ENCODE measurements at regions not wholly inside any gene's neighbourhood (a gene's known extent, or its start where the extent isn't known, plus 50 kb on each side); places are given as distances from the start of the nearest gene placed in this dataset.
A peak's percentile ranks its signal among the peaks of the same experiment; 100 is the strongest.

- H3K4me3 Mint-ChIP-seq: no peak overlapping the region
- no peak overlapping the region for H3K27ac Mint-ChIP-seq
- H3K27me3 Mint-ChIP-seq: peaks cover 15% of the 10 kb centered on the region
- DNase-seq (no peak), ATAC-seq (no peak)
- no peaks in the 10 kb centered on the region for H3K9me3 Mint-ChIP-seq
- no peaks in the 10 kb centered on the region for H3K4me1 Mint-ChIP-seq
Measured at GRCh38 chr13:34627509-34628208, 314.4 kb upstream of the NBEA start.

GRCh38 chr13:34628209-34628682, 313.8 kb upstream of the NBEA start:
- Mint-ChIP-seq H3K4me1 (no peaks in the 10 kb centered on the region), H3K27me3 (peaks cover 15% of the 10 kb centered on the region), H3K27ac (no peak overlapping the region), H3K9me3 (no peaks in the 10 kb centered on the region), H3K4me3 (no peak overlapping the region)
- no peak for ATAC-seq
- no peak for DNase-seq

- Mint-ChIP-seq H3K4me3 (no peak overlapping the region), H3K27ac (no peak overlapping the region), H3K4me1 (no peaks in the 10 kb centered on the region), H3K9me3 (peaks cover 0 to 11% of the 10 kb centered on the region in 2 donors), H3K27me3 (no peaks in the 10 kb centered on the region)
- ATAC-seq: no peak
- DNase-seq: no peak
Measured at GRCh38 chr13:34634448-34634847, 307.6 kb upstream of the NBEA start.

- Mint-ChIP-seq H3K27me3 (no peaks in the 10 kb centered on the region), H3K9me3 (peaks cover 0 to 11% of the 10 kb centered on the region in 2 donors), H3K4me1 (no peaks in the 10 kb centered on the region), H3K4me3 (no peak overlapping the region), H3K27ac (no peak overlapping the region)
- no peak for ATAC-seq
- no peak for DNase-seq
Measured at GRCh38 chr13:34637138-34637537, 304.9 kb upstream of the NBEA start.

GRCh38 chr13:34637636-34638035, 304.4 kb upstream of the NBEA start:
- H3K4me1 Mint-ChIP-seq: no peaks in the 10 kb centered on the region
- DNase-seq: no peak

GRCh38 chr13:34638897-34639296, 303.2 kb upstream of the NBEA start:
- no peak for DNase-seq
- Mint-ChIP-seq H3K27ac (no peak overlapping the region), H3K4me3 (no peak overlapping the region), H3K9me3 (peaks cover 0 to 11% of the 10 kb centered on the region in 2 donors), H3K27me3 (no peaks in the 10 kb centered on the region), H3K4me1 (no peaks in the 10 kb centered on the region)
- no peak for ATAC-seq

More at GRCh38 chr13:34637636-34638035, 304.4 kb upstream of the NBEA start:
- no peak overlapping the region for H3K4me3 Mint-ChIP-seq
- peaks cover 0 to 11% of the 10 kb centered on the region in 2 donors for H3K9me3 Mint-ChIP-seq
- no peaks in the 10 kb centered on the region for H3K27me3 Mint-ChIP-seq
- no peak for ATAC-seq
- no peak overlapping the region for H3K27ac Mint-ChIP-seq

GRCh38 chr13:34640179-34640992, 301.7 kb upstream of the NBEA start:
- Mint-ChIP-seq H3K27me3 (no peaks in the 10 kb centered on the region), H3K4me1 (no peaks in the 10 kb centered on the region), H3K27ac (no peak overlapping the region), H3K9me3 (peaks cover 0 to 16% of the 10 kb centered on the region in 2 donors), H3K4me3 (no peak overlapping the region)
- no peak for DNase-seq
- no peak for ATAC-seq

- DNase-seq: no peak
- Mint-ChIP-seq H3K27ac (no peak overlapping the region), H3K27me3 (no peaks in the 10 kb centered on the region), H3K4me3 (no peak overlapping the region), H3K9me3 (peaks cover 0 to 16% of the 10 kb centered on the region in 2 donors), H3K4me1 (no peaks in the 10 kb centered on the region)
- no peak for ATAC-seq
Measured at GRCh38 chr13:34640993-34641330, 301.1 kb upstream of the NBEA start.

- ATAC-seq (no peak), DNase-seq (no peak)
- Mint-ChIP-seq H3K27me3 (no peaks in the 10 kb centered on the region), H3K4me3 (no peak overlapping the region), H3K27ac (peak overlapping the region in 1 of 2 donors; percentile 32), H3K4me1 (no peaks in the 10 kb centered on the region), H3K9me3 (peaks cover 9 to 20% of the 10 kb centered on the region in 2 donors)
Measured at GRCh38 chr13:34647379-34648150, 294.5 kb upstream of the NBEA start.

GRCh38 chr13:34654203-34654602, 287.9 kb upstream of the NBEA start:
- no peak overlapping the region for H3K4me3 Mint-ChIP-seq
- peaks cover 10 to 16% of the 10 kb centered on the region in 2 donors for H3K9me3 Mint-ChIP-seq
- DNase-seq (no peak), ATAC-seq (no peak)
- H3K4me1 Mint-ChIP-seq: no peaks in the 10 kb centered on the region
- no peaks in the 10 kb centered on the region for H3K27me3 Mint-ChIP-seq
- no peak overlapping the region for H3K27ac Mint-ChIP-seq

- H3K9me3 Mint-ChIP-seq: peaks cover 10 to 16% of the 10 kb centered on the region in 2 donors
- ATAC-seq: no peak
Measured at GRCh38 chr13:34654647-34655046, 287.4 kb upstream of the NBEA start.

GRCh38 chr13:34655554-34655953, 286.5 kb upstream of the NBEA start:
- H3K4me3 Mint-ChIP-seq: no peak overlapping the region
- H3K27ac Mint-ChIP-seq: no peak overlapping the region
- no peaks in the 10 kb centered on the region for H3K27me3 Mint-ChIP-seq
- peaks cover 10 to 16% of the 10 kb centered on the region in 2 donors for H3K9me3 Mint-ChIP-seq
- no peaks in the 10 kb centered on the region for H3K4me1 Mint-ChIP-seq
- DNase-seq (no peak), ATAC-seq (no peak)

More at GRCh38 chr13:34654647-34655046, 287.4 kb upstream of the NBEA start:
- Mint-ChIP-seq H3K27ac (no peak overlapping the region), H3K4me1 (no peaks in the 10 kb centered on the region), H3K4me3 (no peak overlapping the region), H3K27me3 (no peaks in the 10 kb centered on the region)
- no peak for DNase-seq

- Mint-ChIP-seq H3K4me3 (no peak overlapping the region), H3K27ac (no peak overlapping the region), H3K9me3 (peaks cover 5 to 6% of the 10 kb centered on the region in 2 donors), H3K27me3 (no peaks in the 10 kb centered on the region), H3K4me1 (no peaks in the 10 kb centered on the region)
- ATAC-seq (no peak), DNase-seq (no peak)
Measured at GRCh38 chr13:34657716-34658115, 284.4 kb upstream of the NBEA start.

GRCh38 chr13:34667286-34668218, 274.5 kb upstream of the NBEA start:
- ATAC-seq: no peak
- Mint-ChIP-seq H3K4me1 (no peaks in the 10 kb centered on the region), H3K9me3 (peaks cover 0 to 8% of the 10 kb centered on the region in 2 donors), H3K27me3 (no peaks in the 10 kb centered on the region), H3K4me3 (no peak overlapping the region), H3K27ac (no peak overlapping the region)
- DNase-seq: no peak

GRCh38 chr13:34671137-34671536, 270.9 kb upstream of the NBEA start:
- ATAC-seq: no peak

More at GRCh38 chr13:34671137-34671536, 270.9 kb upstream of the NBEA start:
- DNase-seq: no peak
- peaks cover 0 to 8% of the 10 kb centered on the region in 2 donors for H3K9me3 Mint-ChIP-seq
- no peaks in the 10 kb centered on the region for H3K27me3 Mint-ChIP-seq
- no peak overlapping the region for H3K4me3 Mint-ChIP-seq
- H3K27ac Mint-ChIP-seq: no peak overlapping the region
- H3K4me1 Mint-ChIP-seq: no peaks in the 10 kb centered on the region

Measured in stimulated activated naive CD8-positive, alpha-beta T cell treated with anti-CD3 and anti-CD28 coated beads, Interleukin-15, amount 100 ng/mL, for 72 hours (primary cell).